ENCODE measurements at regions not wholly inside any gene's neighbourhood (a gene's known extent, or its start where the extent isn't known, plus 50 kb on each side); places are given as distances from the start of the nearest gene placed in this dataset.
"Not testable (repeated sequence)": the region's sequence is repeated elsewhere in the genome, so short reads cannot be mapped to it uniquely, and the experiment has no call there.

DNA sequence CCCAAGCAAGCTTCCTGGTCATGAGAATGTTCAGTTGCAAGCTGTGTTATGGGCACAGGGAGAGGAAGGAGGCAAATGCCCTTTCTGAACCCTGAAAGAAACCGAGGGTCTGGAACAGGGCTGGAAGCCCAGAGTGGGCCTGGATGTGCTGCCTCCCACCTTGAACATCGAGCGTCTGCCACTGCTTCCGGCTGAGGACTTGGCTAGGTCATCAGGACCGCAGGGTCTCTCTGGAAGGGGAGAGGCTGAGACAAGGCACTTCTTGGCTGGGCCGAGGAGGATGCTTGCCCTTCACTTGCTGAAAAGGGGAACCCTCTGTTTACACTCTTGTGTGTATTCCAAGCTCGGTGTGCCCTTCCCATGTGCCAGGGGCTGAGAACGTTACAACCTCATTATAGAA lies 168.0 kb upstream of the C1orf174 start:
- no peak for ATAC-seq

DNA sequence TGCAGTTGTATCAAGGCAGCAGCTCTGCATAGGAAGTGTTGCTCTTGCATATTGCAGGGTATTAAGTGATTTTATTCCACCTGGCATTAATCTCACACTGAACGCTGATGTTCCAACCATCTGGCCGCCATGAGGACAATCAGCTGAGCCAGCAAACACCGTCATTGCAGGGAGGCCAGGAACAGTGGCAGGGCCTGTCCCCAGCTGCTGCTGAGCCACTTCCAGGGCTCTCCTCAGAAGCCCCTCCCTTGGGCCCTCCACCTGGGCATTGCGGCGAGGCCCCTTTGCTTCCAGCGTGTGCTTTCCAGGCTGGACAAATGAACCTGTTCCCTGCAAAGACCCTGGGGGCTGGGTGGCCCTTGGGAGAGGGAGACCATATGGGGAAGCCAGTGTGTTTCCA lies 171.6 kb upstream of the C1orf174 start:
- ATAC-seq: no peak

DNA sequence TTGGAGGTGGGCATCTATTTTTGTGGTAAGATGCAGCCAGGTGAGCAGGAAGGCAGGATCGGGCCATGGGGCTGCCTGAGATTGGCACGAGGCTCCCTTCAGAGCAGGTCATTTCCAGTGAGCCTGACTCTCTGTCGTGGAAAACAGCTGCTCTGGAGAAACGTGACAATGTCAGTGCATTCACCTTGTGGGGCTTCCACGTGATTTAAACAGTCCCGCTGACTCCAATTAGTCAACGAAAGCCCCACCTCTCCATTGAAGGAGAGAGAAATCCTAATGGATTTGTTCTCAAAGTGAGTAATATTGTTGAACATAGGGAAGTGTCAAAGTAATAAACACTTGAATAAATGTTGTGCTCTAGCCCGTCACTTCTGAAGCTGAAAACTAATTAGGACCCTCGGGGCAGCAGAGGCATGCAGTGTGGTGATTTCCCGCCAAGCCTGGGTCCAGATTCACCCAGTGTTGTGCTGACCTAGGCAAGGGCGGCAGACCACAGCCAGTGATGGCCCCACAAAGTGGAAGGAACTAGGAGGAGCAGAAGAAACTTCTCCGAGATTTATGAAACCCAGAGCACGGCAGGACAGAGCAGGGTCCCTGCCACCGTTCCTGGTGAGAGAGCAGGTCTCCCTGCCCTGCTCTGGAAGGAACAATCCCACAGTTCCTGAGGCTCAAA lies 172.5 kb upstream of the C1orf174 start:
- ATAC-seq: no peak

DNA sequence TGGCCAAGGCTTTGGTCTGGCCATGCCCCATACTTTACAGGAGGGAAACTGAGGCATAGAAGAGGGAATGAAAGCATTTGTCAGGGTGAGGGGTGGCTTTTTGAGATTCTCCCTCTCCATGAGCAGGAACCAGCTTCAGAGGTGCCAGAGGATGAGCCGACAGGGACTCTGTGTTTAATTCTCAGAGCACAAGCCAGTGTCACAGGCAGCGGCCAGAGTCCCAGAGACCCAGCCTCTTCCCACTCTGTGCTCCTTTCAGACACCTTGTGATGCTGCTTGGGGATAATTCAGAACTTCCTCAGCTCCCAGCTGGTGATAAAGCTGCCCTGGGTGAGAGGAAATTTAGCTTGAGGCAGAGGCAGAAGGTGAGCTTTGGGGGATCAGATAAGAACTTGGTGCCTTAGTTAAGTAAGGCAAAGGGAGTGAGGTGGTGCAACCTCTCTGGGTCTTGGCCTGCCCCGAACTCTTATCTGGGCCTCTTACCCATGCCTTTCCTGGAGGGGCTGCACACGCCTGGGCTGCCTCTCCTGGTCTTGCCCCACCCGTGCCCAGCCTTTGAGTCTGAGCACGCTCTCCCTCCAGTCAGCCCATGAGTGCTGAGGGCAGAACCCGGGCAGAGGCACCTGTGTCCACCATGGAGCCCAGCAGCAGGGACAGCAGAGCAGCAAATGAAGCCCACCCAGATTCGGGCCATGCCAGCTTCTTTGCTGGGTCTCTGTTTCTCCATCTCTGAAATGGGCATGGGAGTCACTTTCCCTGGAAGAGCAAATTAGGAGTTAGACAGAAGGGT lies 175.6 kb upstream of the C1orf174 start:
- no peak for ATAC-seq

DNA sequence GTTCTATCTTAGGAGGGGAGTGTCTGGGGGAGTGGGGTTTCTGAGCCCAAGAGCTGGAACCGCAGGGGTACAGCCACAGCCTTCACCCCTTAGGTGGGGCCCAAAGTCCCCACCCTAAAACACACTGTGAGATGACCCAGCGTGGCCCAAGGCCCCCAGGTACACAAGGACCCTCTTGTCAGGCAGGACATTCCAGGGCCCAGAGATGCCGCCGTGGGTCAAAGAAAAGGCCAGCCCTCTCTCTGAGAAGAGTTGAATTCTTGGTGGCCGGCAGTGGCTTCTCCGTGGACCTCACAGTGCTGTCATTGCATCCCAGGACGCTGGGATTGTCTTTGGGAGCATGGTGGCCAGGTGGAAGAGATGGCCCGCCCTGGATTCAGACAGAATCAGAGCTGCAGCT lies 176.3 kb upstream of the C1orf174 start:
- no peak for ATAC-seq

DNA sequence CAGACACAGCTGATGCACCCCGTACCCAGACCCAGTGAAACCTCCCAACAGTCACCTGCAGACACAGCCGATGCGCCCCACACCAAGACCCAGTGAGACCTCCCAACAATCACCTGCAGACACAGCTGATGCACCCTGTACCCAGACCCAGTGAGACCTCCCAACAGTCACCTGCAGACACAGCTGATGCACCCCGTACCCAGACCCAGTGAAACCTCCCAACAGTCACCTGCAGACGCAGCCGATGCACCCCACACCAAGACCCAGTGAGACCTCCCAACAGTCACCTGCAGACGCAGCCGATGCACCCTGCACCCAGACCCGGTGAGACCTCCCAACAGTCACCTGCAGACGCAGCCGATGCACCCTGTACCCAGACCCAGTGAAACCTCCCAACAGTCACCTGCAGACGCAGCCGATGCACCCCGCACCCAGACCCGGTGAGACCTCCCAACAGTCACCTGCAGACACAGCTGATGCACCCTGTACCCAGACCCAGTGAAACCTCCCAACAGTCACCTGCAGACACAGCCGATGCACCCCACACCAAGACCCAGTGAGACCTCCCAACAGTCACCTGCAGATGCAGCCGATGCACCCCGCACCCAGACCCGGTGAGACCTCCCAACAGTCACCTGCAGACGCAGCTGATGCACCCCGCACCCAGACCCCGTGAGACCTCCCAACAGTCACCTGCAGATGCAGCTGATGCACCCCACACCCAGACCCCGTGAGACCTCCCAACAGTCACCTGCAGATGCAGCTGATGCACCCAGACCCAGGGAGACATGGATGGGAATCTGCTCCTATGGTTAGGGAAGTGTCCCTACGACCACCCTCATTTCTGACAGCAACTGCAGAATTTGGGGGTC lies 178.3 kb upstream of the C1orf174 start:
- ATAC-seq: not testable (repeated sequence)

DNA sequence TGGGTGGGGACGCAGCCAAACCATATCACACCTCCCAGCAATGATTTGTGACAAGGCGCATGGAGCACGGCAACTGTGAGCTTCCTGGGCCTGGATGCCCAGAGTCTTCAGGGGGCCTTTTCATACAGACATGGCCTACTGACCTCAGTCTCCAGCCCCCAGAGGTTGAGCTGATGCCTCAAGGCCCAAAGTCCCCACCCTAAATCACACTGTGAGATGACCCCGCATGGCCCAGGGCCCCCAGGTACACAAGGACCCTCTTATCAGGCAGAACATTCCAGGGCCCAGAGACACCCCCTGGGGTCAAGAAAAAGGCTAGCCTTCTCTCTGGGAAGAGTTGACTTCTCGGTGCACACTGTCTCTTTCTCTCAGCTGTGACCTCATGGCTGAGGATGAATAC lies 179.7 kb upstream of the C1orf174 start:
- ATAC-seq: no peak

DNA sequence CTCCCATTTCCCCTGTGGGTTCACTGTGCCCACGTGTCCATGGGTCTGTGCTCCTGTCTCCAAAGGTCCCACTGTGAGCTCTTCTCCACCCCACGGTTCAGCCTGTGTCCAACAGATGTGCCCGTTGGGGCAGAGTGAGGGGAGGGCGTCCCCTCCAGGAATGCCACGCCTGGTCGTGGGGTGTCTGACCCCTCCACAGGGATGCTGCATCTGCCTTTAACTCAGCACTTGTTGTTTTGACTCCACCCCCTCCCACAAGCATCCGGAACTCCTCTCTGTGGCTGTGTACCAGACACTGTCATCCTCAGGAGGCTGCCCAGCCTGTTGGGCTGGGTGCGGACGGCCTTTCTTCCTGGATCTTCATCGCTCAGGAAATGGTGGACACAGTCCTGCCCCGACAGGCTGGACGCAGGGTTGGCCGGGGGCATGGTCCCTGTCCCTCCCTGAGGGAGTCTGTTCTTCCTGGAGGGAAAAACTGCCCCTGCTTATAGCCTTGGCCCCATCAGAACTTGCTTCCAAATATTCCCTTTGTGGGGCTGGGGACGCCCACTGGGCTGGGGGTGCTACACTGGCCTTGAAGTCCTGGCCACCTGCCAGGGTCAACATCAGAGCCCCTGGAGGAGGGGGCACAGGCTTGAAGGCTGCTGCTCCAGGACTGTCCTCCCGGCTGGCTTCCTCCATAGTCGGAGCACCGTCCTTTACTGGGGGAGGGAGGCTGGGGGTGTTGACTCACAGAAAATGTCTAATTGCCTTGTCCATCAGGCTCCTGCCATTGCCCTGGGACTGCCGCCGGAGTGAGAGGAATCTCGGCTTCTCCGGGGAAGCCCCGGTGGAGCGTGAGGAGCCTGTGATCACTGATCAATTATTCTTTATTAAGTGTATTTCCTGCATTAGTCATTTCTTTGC lies 182.0 kb upstream of the C1orf174 start:
- ATAC-seq: peak; percentile 38

DNA sequence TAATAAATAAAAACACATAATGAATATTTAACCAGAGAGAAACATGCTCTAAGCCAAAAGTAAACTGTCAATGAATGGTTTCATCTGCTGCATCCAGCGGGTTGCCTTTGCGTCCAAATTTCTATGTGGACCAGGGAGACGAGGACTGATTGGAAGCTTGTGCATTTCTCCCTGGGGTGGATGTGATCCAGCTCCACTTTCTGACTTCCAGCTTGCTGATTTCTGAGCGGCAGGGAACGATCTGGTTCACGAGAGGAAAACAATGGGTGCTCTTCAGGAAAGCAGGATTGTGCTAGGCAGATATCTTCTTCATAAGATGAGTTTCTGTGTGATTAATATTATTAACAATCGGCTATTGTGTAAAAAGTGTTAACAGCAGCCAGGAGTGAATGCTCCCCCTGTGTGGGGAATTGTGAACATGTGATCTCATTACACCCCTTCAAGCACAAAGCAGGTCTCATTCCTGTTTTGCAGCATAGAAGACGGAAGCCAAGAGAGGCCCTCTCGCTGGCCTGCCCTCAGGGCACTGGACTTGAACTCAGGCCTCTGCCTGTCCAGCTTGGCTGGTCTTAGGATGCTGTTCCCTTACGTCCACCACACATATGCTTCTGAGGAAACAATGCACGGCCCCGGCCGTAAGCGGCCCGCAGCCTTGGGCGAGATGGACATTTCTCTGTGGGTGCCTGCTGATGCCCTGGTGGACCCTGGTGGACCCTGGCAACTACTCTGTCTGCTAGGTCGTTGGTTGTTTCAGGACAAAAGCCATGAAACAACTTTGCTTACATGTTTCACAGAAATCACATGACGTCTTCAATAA lies 183.4 kb upstream of the C1orf174 start:
- no peak for ATAC-seq

DNA sequence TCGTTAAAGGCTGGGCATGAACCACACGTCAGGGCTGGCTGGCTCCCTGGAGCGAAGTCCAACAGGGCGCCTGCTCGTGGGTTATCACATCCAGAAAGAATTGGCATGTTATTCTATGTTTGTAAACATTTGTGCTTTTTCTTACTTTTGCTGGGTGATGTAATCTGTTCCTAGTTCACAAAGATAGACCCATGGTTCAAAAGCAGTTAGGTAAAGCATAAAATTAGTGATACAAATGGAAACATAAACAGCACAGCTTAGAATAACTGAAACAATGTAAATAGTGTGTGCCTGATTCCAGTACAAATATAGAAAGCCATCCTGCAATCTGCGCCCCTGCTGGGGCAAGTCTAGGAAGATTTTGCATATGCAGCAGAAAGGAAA lies 184.0 kb upstream of the C1orf174 start:
- no peak for ATAC-seq

DNA sequence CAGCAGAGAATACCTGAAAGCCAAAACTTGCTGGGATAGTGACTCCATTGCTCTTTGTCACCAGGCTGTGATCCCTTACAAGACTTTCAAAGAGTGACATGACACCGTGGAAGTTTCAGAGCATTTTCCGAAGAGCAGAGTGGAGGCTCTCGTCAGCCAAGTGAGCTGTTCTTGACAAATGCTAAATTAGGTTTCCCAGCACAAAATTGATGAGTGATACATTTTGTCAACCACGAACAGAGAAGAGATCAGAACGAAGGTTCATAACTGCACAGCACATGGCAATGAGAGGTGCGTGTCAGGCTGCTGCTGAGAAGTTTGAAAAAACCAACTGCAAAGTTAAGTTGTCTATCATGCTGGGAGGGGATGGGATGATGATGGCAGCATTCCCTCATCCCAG lies 184.4 kb upstream of the C1orf174 start:
- no peak for ATAC-seq

DNA sequence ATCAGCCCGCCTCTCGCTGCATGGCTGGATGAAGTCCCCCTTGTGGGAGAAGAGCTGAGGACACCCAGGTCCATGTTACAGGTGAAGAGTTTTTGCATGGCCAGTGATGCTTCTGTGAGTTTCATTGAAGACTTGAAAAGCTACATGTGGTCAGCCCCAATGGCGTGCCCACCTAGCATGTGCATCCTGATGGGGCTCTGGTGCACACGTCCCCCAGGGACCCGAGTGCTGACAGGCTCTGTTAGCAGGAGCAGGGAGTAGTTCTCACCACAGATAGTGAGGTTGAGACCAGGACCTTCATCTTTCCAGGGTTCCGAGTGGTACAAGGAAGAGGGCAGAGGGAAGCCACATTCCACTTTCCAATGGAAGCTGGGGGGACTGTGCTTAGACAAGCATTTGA lies 184.8 kb upstream of the C1orf174 start:
- ATAC-seq: no peak

DNA sequence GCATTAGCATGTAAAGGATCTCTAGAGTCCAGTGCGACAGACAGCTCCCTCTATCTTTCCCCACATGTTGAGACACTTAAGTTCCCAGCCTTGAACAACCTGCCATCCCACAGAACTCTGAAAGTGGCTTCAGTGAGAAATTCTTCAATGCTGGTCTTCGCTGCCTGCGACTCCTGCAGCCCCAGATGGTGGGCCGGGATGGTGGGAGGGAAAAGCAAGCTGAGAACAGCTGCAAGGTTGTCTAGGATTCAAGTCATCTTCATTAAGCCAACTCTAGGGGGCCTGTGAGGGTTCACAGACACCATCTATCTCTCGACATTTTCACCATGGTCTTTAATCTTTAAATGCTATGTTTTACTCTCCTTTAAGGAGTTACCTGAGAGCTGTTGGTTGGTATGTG lies 185.5 kb upstream of the C1orf174 start:
- ATAC-seq: no peak

DNA sequence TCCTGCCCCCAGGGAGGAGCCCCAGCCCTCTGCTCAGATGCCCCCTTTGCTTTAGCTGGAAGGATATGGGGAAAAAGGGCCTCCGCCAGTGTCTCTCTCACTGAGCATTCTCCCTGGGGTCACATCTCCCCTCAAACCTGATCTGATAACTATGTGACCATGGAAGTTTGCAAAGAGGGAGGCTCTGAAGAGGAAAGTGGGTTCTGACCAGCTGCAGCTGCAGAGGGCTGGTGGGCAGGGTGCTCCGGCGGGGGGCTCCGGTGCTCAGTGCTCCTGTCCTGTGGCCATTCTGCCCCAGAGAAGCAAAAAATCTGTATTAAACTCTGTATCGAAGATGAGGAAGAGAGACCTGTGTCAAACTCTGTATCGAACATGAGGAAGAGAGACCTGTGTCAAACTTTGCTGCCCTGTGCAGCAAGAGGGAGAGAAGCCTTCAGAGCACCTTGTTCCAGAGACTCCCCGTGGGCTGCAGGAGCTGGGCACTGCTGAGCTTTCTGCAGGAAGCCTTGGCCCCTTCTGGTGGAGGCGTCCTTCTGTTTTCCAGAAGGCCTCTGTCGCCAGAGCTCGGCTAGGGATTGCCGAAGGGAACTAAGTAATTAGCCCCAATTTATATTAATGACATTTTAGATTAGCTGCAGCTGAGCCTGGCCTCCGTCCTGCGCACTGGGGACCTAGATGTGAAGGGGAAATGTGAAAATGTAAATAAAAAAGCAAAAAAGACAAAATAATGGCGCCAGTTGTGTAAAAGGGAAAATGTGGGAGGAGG lies 186.2 kb upstream of the C1orf174 start:
- no peak for ATAC-seq

DNA sequence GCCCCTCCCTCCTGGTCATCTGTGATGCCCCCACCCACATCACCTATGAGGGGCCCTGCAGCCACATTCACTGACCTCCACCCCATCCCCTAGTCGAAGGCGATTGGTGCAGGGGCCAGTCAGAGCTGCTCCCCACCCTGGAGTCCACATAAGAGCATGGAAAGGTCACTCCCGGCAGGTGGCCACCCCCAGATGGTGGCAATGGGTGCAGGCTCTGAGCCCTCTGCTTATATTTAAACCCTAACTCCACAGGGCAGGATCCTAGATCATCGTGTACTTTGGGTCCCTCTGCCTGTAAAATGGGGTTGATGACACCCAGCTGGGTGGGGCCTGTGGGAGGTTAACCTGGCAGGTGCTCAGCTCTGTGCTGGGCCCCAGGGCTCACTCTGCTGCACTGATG lies 186.8 kb upstream of the C1orf174 start:
- no peak for ATAC-seq

DNA sequence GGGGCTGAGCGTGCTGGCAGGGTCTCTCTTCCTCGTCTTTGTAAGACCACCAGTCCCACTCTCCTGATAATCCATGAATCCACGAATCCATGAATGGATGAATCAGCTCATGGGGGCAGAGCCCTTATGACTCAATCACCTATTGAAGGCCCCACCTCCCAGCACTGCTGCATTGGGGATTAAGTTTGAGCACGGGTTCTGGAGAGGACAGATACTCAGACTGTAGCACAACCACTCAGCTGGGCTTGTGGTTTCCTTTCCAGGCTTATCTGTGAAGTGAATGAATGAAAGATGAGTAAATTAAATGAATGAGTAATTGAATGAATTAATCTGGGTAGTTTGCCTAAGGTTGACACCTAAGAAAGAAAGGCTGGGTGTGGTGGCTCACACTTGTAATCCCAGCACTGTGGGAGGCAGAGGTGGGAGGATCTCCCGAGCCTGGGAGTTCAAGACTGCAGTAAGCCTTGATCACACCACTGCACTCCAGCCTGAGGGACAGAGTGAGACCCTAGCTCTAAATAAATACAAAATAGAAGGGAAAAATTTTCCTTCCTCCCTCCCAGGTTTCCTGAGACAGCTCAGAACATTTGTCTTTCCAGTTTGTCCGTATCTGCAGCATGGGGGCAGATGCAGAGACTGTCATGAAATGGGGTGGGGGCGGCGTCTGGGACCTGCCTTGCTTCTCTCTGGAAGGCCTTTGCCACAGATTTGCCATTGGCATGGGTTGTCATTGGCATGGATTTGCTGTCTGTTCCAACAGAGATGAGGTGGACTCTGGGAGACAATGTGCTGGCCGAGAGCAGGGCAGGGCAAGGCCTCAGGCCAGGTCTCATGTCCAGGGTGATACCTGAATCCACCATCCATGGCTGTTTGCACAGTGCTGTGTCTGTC lies 187.7 kb upstream of the C1orf174 start:
- ATAC-seq: no peak

DNA sequence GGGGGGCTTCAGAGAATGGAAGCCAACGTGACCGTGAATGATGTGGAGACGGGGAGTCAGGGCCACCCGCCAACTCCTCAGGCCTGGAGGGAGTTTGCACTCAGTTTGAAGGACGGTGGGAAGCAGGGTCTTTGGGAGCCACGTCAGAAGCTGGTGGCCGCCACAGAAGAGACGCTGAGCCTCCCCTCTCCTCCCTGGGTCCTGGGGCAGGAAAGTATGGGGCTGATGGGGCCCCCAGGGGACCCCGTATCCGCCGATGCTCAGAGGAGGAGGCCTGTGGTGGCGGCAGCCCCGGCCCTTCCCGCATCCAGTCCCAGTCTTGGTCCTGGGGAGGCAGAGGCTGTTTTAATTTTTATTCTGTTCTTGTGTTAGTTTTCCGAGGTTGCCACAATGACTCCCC lies 188.6 kb upstream of the C1orf174 start:
- no peak for ATAC-seq

DNA sequence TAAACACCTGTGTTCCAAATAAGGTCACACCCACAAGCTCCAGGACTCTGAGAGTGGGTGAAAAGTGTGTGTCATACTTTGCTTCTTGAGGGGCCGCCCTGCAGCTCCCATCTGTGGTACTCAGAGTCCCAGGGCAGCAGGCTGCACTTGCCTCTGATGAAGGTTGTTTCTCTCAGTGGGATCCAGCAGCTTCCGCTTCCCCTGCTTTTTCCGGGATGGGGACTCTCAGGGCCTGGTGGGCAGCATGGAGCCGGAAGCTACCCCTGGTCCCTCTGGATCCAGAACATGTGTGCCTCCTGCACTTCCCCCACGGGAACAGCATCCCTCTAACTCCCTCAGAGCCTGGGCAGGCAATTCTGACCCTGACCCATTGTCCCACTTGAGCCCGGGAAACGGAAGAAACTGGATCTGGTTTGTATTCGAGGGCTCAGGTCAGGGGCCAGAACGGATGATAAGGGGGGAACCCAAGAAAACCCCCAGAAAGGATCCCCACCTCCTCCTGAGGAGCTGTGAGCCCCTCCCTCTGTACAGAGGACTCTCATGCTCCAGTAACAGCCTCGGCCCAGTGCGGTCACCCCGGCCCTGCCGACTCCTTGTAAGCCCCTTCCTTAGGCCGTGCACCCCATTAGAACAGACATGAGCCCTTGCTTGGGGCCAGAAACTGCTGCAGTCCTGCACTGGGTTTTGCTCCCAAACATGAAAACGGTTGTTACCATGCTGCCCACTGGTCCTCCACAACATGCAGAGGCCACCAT lies 189.5 kb upstream of the C1orf174 start:
- ATAC-seq: no peak

DNA sequence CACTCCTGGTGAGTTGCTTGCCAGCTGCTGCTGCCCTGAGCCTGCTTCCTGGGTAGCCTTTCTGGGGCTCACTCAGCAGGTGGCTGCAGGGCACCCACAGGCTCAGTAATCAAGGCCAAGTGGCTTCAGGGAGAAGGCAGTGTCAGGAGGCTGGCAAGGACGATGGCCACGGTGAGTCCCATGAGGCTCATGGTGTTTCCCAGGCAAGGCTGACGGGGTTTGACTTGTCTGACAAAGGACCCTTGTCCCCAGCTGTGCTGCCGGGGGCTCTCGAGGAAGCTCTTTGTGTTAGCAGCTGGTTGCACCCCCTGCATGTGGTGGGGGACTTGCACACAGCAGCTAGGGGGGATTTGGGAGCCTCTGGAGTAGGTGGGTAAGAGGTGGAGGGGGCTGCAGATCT lies 190.5 kb upstream of the C1orf174 start:
- no peak for ATAC-seq
